Amygdala (tissue), 56 donors: ENCODE measurements at regions not wholly inside any gene's neighbourhood (a gene's known extent, or its start where the extent isn't known, plus 50 kb on each side); places are given as distances from the start of the nearest gene placed in this dataset.
"Not testable (repeated sequence)": the region's sequence is repeated elsewhere in the genome, so short reads cannot be mapped to it uniquely, and the experiment has no call there.

Source experiments
- DNase-seq, 56 donors: peaks; one replicate each; lab custom pipeline; 2025; lab: John Stamatoyannopoulos, UW

DNA sequence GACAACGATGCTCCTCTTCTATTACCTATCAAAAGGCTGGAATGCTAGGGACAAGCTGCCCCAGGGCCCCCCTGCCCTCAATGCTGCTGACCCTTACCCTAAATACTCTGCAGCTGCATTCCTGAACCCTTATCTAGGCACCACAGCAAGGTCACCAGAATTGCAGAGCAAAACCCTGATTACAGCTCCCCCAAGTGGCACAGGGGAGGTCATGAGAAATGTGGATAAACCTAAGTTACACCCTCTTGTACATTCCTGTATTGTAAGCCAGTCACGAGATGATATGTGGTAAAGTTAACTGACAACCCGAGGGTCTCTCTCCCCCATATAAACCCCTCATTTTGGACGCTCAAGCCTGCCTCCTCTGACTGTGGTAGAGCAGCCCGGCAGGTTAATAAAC, 411.8 kb upstream of the STXBP6 start:
- DNase-seq: no peak

DNA sequence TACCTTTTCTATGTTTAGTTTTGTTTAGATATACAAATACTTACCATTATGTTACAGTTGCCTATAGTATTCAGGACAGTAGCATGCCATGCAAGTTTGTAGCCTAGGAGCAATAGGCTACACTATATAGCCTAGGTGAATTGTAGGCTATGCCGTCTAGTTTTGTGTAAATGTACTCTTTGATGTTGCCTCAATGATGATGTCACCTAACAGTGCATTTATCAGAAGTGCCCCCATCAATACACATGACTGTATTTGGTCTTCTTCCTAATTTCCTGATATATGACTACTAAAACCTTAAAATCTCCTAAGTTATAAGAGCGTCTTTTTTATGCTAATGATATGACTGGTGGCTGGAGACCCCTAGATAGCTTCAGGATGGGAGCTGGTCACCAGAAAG, 394.4 kb upstream of the STXBP6 start:
- no peak for DNase-seq

DNA sequence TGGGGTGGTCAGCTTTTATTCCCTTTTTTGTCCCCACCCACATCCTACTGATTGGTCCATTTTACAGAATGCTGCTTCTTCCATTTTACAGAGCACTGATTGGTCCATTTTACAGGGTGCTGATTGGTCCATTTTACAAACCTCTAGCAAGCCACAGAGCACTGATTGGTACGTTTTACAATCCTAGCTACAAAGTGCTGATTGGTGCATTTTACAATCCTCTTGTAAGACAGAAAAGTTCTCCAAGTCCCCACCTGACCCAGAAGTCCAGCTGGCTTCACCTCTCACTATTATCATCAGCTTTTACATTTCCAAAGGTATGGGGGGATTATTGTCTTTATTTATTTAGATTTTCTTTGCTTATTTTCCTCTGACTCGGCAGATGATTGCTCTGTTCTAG, 390.4 kb upstream of the STXBP6 start:
- DNase-seq: not testable (repeated sequence)

DNA sequence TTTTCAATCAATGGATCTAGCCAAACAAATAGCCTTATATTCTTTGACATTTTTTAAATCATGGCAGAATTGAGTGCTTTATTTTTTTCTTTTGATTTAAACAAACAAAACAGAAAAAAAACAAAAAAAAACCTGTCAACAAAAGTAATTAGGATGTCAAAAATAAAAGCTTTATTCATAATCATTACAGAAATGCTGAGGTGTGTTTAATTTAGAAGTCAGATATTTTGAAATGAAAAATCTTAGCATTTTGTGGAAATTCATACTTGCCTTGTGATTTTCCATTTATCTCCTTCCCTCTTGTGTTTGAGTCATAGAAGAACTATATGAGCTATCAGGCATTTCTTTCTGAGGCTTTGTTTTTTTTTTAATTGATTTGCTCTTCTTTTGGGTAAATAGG, 387.0 kb upstream of the STXBP6 start:
- no peak for DNase-seq

DNA sequence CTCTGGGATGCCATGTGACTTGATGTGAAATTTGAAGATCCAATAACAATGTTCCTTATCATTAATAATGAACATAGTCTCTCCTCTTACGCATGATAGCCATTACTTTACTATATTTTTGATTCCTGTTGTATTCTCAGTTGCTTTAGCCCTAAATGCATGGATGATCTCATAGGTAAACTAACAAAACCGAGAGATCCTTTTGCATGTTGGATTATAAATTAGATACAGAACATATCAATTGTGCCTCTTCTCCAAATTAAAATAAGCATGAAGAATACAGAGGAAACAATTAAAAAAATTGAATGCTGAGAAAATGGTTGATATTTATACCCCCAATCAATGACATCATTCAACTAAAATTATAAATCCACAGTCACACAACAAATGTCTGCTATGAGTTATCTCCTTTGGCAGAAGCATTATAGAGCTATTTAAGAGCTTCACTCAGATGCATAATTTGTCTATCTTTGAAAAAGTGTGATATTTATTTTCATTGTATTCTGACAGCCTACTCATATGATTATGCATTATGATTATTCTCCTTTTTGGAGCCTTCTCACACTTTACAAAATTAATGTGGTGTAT, 386.4 kb upstream of the STXBP6 start:
- no peak for DNase-seq

DNA sequence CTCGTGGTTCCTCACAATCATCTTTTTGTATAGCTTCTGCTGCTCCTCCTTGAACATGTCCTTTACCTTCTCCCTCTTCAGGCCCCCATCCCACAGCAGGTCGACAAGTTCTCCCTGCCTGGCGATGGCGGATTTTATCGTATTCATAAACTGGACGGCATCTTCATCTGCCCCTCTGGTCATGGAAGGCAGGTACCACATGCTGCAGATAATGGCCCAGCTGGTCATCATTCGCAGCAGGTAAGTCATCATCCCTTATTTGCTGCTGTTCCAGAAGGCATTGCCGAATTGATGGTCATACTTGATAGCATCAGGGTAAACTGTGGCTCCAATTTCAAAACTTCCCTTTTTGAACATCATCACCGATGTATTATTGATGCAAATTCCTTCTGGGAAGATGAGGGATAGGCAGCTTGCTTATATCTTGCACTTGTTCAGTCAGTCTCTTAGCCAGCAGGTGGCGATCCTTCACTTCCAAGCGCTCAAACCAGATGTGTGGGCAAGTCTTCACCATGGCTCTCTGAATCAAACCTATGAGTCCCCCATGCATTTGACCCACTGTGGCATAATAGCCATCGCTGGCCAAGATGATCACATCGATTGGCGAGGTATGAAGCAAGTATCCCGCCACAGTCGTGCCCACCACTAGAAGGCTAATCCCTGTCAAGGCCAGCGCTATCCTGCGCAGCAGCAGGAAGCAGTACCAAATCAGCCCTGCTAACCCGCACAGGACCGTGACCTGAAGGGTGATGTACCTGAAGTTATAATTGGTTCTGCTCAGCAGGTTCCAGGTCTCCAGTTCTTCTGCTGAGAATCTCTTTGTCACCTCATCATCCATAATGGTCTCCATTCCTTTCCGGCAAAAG, 381.5 kb upstream of the STXBP6 start:
- peak in 1 of 56 donors; percentile 7 for DNase-seq

DNA sequence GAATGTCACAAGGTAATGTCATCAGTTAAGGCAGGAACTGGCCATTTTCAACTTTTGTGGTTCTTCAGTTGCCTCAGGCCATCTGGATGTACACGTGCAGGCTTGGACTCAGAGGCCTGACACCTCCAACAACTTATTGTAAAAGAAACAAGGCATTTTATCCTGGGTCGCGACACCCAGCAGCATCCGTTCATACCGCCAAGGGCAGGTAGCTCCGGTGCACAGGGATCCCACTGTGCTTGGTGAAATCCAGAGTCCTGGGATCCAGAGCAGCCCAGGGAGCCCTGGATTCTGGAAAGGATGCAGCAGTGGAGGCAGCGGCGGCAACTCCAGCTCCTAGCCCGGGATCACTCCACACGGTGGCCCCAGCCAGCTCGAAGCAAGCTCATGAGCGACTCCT, 380.9 kb upstream of the STXBP6 start:
- no peak for DNase-seq

DNA sequence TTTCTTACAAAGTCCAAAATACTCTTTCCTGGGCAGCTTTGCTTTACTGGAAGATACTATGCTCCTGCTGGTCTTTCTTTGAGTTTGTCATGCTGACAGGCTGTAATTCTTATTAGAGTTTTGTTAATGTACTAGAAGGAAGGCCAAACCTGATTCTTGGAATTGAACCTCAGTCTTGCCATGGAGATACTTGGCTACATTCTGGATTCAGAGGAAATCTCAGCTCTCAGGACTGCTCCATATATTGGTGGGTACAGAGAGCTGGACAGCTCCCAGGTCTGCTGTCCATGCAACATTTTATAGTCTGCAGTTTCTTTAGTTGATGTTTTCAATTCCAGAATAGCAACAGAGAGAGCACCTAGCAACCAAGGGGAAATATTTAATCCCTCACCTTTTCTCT, 363.1 kb upstream of the STXBP6 start:
- DNase-seq: no peak

DNA sequence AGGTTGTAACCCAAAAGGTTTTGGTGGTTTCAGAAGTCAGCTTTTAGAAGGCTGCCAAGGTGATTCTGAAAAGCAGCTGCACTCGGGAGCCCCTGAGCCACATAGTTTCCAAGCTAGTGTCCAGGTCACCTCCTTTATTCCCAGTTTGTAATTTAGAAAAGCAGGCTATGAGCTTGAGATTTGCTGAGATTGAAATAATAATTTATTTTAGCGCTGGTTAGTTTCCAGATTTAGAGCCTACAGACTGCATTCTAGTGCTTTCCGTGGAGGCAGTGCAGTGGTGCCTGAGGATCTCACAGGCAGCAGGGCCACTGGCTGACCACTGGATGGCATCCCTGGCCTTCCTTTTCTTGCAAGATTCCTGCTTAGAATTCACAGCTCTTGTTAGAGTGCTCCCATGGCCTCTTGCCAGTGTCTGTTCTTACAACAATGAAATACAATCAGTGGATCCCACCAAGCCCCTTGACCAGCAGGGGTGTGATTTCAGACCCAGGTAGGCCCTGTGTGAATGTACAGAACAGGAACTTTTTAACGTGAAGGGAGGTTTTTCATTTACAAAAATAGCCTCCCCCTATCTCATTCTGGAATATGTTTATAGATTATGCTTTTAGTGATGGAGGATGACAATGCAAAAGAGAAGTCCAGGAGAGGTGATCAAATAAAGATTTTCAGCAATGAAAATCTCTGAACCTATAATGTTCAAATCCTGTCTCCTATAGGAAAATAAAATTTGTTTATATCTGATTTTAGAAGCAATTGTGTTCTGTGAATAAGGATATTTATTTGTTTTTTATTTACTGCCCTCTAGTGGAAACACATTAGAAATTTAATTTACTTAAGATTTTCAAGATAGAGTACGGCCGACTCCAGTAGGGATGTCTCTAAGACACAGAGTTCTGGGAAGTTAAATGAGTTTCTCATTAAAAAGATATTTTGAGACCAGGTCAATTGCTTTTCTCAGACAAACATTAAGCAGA, 362.1 kb upstream of the STXBP6 start:
- peak in 43 of 56 donors; percentile 7 to 67 (median 27) for DNase-seq

DNA sequence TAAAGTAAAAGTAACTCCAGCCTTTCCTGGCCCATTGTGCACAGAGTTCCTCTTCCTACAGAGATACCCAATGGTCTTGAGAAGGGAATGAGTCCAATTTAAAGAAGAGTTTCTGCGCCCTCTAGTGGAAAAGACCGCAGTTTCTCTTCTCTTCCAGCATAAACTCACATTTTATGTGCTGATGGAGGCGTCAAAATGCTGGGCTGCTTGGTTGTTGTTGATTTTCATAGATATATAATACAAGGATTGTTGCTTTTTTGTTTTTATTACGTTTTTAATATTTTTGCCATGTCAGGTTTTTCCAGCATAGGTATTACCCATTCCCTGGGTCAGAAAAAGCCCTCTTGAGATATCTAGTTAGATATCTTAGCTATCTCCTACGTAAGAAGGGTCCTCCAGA, 356.9 kb upstream of the STXBP6 start:
- peak in 2 of 56 donors; percentile 2 to 13 for DNase-seq

DNA sequence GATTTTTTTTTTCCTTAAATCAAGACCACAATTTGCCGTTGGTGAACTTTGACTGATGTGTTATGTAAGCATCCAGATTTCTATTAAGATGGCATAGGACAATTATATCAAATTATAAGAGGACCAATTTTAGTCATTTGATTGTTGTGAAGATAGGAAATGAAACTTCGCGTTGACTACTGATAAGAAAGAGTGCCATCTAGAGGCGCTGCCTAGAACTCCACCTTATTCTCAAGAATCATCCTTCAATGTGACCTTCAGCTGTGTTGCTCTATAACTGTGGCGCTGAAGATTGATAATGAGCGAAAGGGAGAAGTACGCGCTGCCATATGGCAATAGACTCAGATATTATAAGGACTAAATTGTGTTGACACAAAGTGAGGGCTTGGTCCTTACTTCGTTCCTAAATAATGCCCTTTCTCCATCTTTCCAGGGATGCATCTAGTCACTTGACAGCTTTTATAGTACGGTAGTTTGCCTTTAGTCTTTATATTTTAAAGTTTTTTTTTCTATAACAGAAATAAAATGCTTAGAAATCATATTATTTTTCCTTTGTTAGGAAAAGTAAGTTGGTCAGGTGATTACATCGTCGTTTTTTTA, 350.8 kb upstream of the STXBP6 start:
- DNase-seq: peak in 26 of 56 donors; percentile 2 to 80 (median 12)

DNA sequence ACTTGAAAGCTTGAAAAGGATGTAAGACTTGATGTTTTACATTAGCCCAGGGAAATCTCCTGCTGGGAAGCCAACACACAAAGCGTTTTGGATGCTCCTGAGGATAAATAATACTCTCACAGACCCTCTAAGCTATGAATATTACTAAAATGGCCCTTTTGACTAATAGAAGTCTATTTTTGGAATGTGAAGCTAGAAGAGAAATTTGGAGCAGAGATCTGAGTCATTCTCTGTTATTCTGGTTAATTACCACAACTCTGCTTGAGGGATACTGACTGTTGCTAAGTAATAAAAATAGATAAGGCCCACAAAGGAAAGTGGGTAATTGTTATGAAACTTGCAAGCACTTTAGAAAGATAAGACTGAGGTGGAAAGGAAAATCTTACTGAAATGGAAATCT, 346.2 kb upstream of the STXBP6 start:
- DNase-seq: no peak

DNA sequence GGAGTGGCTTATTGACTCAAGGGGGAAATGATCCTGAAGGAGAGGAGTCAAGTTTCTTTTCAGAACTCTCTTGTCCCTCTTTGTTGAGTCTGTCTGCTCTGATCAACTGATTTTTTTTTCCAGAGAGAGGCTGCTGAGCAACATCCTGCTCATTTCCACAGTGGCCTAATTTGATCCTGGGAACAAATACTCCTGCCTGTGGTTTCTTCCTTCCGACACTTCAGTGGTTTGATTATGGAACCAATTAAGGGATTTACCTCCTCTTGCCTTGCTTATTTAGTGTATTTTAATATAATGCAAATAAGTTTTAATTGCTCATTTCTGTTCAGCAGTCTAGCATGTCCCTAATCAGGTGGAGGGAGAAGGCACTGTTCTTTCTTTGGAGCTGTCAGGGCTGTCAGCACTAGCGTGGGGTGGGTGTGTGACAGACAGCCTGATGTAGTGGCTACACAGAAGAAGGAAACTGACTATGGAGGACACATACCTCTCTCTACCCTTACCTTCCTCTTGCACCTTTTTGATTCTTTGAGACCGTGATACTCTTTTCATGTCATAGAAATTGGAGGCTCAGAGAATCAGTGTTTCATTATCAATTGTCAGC, 344.9 kb upstream of the STXBP6 start:
- DNase-seq: peak in 2 of 56 donors; percentile 0 to 2

DNA sequence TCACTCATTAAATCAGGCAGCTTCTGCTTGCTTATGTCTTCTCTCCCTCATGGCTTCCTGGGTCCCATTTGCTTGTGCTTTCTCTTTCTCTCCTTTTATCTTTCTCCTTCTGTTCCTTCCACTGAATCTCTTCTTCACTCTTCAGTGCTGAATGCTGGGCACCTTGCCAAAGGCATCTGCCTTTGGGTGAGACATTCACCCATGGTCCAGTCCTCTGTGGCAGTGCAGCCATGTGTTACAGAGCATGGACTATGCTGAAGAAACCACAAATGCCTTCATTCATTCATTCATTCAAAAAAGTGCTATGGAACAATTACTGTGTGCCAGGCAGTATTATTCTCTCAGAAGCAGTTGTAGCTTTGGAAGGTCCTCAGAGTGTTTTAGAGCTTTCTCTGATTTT, 344.4 kb upstream of the STXBP6 start:
- DNase-seq: peak in 1 of 56 donors; percentile 4

DNA sequence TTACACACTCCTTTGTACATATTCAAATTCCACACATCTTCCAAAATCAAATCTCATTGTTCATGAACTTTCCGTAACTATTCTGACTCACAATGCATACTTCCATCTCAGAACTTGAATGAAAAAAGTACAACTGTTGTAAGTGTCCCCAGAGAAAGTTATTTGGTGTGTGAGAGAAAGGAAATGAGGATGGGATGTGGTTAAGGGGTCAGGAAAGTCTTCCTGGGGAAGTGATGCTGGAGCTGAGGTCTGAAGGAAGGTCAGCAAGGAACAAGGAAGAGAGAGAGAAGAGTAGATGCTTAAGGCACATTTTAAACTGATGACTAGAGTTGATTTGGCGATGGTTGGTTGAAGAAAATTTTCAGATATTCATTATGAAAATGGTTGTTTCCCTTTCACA, 340.0 kb upstream of the STXBP6 start:
- DNase-seq: no peak

DNA sequence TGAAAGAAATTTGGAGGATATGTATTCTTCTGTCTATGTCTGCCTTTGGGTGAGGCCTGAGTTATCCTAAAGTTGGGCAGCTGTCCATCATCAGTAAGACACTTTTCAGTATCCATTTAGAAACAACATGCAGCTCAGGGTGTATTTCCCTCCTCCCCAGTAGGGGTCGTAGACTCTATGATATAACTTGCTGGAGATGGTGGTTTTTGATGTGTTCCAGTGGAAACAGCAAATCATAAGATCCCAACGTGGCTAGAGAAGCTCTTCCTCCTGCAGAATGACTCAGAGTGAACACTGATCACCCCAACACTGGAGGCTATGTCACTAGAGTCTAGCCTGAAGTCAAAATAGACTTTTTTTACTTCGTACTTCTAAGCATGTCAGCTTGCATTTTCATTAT, 331.6 kb upstream of the STXBP6 start:
- DNase-seq: no peak

DNA sequence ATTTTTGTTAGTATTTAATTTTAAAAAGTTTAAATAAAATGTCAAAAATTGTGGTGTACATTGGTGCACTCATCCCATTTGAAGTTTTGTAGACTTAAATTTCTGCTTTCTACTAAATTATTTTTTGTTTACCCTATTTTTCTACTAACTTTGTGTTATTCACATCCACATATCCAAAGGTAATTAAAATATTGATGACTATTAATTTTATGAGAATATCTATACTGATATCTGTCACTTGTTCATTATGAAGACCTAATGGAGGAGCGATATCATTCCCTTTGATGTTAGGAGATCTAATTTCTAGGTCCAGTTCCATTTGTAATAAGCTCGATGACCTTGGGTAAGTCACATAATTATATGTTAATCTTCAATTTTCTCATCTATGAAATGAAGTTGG, 325.7 kb upstream of the STXBP6 start:
- no peak for DNase-seq

DNA sequence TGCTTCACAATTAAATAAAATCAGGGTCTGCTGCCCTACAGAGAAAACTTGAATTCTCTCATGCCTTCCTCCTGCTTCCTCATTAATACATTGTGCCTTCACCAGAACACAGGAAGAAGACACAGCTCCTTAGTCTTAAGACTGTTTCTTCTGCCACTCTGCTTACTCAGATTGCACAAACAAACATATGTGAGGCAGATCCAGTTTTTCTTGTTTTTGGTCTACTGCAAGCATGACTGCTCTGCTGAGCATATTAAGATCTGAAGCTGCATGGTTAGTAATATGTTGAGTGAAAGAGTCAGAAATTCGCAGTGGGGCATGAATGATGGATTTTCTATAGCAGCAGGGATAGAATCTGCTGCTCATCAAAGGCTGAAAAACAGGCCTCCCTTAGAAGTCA, 321.1 kb upstream of the STXBP6 start:
- DNase-seq: no peak

DNA sequence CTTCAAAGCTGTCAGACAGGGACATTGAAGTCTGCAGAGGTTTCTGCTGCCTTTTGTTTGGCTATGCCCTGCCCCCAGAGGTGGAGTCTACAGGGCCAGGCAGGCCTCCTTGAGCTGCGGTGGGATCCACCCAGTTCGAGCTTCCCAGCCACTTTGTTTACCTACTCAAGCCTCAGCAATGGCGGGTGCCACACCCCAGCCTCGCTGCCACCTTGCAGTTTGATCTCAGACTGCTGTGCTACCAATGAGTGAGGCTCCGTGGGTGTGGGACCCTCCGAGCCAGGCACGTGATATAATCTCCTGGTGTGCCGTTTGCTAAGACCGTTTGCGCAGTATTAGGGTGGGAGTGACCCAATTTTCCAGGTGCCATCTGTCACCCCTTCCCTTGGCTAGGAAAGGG, 320.1 kb upstream of the STXBP6 start:
- DNase-seq: not testable (repeated sequence)

DNA sequence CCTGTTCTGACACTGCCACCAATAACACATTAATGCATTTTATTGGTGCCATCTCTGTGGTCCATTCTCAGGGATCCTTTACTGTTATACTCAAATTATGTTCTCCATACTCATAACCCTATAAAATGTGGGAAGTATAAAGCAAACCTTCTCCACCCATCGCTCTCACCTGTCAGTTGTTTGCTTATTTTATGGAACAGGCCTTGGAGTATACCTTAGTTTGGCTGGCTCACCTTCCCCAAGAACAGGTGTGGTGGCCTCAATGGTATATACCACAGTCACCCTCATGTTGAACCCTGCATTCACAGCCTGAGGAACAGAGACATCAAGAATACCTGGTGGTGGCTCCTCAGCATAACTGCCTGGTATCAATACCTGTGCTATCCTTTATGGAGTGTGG, 308.4 kb upstream of the STXBP6 start:
- DNase-seq: no peak
